ENCODE measurements at regions not wholly inside any gene's neighbourhood (a gene's known extent, or its start where the extent isn't known, plus 50 kb on each side); places are given as distances from the start of the nearest gene placed in this dataset.

DNA sequence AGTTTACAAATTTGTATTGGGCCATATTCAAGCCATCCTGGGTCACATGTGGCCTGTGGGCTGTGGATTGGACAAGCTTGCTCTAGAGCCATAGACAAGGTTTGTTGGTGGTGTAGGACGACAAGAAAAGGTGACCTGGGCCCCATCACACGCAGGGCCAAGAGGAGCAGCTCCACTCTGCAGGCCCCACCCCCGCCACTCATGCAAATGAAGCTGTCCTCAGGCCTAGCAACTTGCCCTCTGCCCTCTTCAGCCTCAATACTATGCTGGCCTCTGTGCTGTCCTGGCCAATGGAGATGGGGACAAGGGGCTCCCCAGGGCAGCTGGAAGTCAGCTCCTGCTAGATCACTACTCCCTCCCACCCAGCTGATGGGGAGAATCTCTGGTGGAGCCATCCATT is 55.2 kb upstream of the TMEM252 start:
- TF ChIP-seq, protein P1, sequence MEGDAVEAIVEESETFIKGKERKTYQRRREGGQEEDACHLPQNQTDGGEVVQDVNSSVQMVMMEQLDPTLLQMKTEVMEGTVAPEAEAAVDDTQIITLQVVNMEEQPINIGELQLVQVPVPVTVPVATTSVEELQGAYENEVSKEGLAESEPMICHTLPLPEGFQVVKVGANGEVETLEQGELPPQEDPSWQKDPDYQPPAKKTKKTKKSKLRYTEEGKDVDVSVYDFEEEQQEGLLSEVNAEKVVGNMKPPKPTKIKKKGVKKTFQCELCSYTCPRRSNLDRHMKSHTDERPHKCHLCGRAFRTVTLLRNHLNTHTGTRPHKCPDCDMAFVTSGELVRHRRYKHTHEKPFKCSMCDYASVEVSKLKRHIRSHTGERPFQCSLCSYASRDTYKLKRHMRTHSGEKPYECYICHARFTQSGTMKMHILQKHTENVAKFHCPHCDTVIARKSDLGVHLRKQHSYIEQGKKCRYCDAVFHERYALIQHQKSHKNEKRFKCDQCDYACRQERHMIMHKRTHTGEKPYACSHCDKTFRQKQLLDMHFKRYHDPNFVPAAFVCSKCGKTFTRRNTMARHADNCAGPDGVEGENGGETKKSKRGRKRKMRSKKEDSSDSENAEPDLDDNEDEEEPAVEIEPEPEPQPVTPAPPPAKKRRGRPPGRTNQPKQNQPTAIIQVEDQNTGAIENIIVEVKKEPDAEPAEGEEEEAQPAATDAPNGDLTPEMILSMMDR (conservative IDR thresholded peaks at IDR 0.05; ENCODE audit: low read depth, low read length) = no peak
- no peak for TF ChIP-seq EZH2 (IDR thresholded peaks at IDR 0.05; ENCODE audit: borderline replicate concordance, low read depth, low read length, poor library complexity, severe bottlenecking)

Measured in A673 (cell line).